ENCODE measurements at regions not wholly inside any gene's neighbourhood (a gene's known extent, or its start where the extent isn't known, plus 50 kb on each side); places are given as distances from the start of the nearest gene placed in this dataset.
"Not testable (repeated sequence)": the region's sequence is repeated elsewhere in the genome, so short reads cannot be mapped to it uniquely, and the experiment has no call there.

DNA sequence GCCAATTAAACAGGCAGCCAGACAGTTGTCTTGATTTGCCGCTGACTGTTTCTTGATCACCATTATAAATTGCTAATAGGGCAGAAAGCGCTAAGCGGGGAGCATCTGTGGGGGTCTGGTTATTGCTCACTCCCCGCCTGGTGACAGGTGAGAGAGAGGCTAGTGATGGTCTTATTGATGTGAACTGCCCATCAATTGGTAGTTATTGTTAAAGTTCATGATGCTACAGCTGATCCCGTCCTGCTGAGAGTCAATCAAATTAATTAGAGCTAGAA is 148.5 kb downstream of the LNPK start:
- Histone ChIP-seq H3K9me3 (ENCODE audit: control insufficient read depth, low read length) (no peaks in the 10 kb centered on the region), H3K4me3 (ENCODE audit: insufficient read depth, low read depth, low read length, poor library complexity, severe bottlenecking) (no peak overlapping the region), H3K36me3 (ENCODE audit: control insufficient read depth, insufficient read depth, low read length) (no peaks in the 10 kb centered on the region), H3K4me1 (ENCODE audit: control insufficient read depth, insufficient read depth, low read length, poor library complexity, severe bottlenecking) (no peaks in the 10 kb centered on the region), H3K27ac (ENCODE audit: insufficient read depth, low read length, poor library complexity, severe bottlenecking) (no peak overlapping the region), H3K27me3 (replicated peaks; ENCODE audit: control insufficient read depth, insufficient read depth, low read length, poor library complexity, severe bottlenecking) (no peaks in the 10 kb centered on the region)
- DNase-seq = no peak

DNA sequence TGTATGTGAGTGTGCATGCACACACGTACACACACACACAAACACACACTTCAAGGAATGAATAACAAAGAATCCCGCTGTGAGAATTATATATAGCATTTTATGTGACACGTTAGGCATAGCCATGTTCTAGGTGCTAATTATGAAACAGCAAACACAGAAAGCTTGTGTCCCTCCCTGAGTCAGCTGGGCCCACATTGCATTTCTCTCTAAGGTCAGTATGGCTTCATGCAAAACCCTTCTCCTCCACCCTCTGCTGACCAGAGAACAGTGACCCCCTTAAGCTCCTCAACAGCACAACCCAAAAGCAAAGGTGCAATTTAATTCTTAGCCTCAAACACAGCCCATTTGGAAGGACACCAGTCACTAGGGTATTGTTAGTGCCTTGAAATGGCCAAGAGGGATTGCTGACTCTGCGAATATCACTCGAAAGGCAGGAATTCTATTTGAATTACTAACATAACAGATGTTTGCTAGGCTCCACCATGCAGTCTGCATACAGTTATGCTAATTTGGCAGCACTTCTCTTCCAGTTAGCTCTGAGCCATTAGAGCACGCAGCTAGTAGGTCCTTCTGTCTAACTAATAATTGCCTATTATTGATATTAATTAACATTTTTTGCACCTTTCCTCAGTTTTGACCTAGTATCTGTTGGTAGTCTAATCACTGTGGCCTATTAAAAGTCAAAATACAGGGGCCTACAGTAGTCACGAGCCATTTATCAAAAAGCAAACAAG is 149.0 kb downstream of the LNPK start:
- H3K27ac ChIP-seq (ENCODE audit: insufficient read depth, low read length, poor library complexity, severe bottlenecking) = no peak overlapping the region

DNA sequence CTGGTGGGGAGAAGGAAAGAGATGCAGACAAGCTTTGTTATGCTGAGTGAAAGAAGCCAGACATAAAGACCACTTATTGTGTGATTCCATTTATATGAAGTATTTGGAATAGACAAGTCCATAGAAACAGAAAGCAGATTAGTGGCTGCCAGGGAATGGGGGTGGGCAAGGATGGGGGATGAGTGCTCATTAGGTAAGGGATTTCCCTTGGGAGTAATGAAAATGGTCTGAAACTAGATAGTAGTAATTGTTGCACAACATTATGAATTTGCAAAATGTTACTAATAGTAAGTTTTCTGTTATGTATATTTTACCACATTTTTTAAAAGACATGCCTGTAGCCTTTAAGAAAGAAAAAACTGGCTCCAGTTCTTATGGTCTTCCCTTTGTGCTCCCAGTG is 154.9 kb downstream of the LNPK start:
- Histone ChIP-seq H3K36me3 (ENCODE audit: control insufficient read depth, insufficient read depth, low read length) (no peaks in the 10 kb centered on the region), H3K27ac (ENCODE audit: insufficient read depth, low read length, poor library complexity, severe bottlenecking) (no peak overlapping the region), H3K4me1 (ENCODE audit: control insufficient read depth, insufficient read depth, low read length, poor library complexity, severe bottlenecking) (no peaks in the 10 kb centered on the region), H3K27me3 (replicated peaks; ENCODE audit: control insufficient read depth, insufficient read depth, low read length, poor library complexity, severe bottlenecking) (no peaks in the 10 kb centered on the region), H3K9me3 (ENCODE audit: control insufficient read depth, low read length) (no peaks in the 10 kb centered on the region), H3K4me3 (ENCODE audit: insufficient read depth, low read depth, low read length, poor library complexity, severe bottlenecking) (no peak overlapping the region)
- DNase-seq = no peak

More for the DNA sequence above, 149.0 kb downstream of the LNPK start:
- Histone ChIP-seq H3K27me3 (replicated peaks; ENCODE audit: control insufficient read depth, insufficient read depth, low read length, poor library complexity, severe bottlenecking) (no peaks in the 10 kb centered on the region), H3K36me3 (ENCODE audit: control insufficient read depth, insufficient read depth, low read length) (no peaks in the 10 kb centered on the region), H3K4me1 (ENCODE audit: control insufficient read depth, insufficient read depth, low read length, poor library complexity, severe bottlenecking) (no peaks in the 10 kb centered on the region), H3K9me3 (ENCODE audit: control insufficient read depth, low read length) (no peaks in the 10 kb centered on the region), H3K4me3 (ENCODE audit: insufficient read depth, low read depth, low read length, poor library complexity, severe bottlenecking) (no peak overlapping the region)
- no peak for DNase-seq

DNA sequence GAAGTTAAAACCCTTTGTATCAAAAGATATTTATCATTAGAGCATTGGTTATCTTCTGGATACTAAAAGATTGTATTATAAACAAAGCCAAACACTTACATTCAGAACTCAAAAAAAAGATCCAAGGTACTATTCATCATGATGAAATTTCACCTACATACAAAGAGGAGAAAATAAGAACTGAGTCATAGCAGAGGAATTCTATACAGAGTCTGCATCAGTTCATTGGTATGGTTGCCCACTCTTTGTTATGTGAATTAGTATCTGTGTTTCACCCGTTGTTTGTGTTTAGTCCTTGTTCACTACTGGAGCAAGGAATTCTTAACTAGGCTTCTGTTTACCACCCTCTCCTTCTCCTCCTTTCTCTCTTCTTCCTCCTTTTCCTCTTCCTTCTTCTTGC is 157.9 kb downstream of the LNPK start:
- Histone ChIP-seq H3K4me1 (ENCODE audit: control insufficient read depth, insufficient read depth, low read length, poor library complexity, severe bottlenecking) (no peaks in the 10 kb centered on the region), H3K4me3 (ENCODE audit: insufficient read depth, low read depth, low read length, poor library complexity, severe bottlenecking) (no peak overlapping the region), H3K27ac (ENCODE audit: insufficient read depth, low read length, poor library complexity, severe bottlenecking) (no peak overlapping the region), H3K36me3 (ENCODE audit: control insufficient read depth, insufficient read depth, low read length) (no peaks in the 10 kb centered on the region), H3K9me3 (ENCODE audit: control insufficient read depth, low read length) (no peaks in the 10 kb centered on the region), H3K27me3 (replicated peaks; ENCODE audit: control insufficient read depth, insufficient read depth, low read length, poor library complexity, severe bottlenecking) (no peaks in the 10 kb centered on the region)
- DNase-seq = no peak

DNA sequence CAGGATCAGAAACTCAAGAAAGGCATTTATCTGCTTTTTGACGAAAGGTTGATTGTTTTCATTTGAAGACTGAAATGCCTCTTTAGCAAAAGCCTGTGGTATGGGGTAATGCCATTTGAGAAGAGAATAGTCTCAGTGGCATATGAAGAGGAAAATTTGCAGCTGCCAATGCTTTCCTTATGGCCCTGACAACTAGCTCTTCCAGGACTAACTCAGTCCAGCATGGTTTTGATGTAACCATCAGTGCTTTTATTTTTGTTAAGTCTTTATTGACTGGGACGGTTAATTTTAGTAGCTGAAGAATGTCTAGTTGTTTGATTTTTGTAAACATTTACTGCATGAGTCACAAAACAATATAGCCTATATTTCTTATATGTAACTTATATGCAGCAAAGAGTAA is 158.4 kb downstream of the LNPK start:
- H3K36me3 ChIP-seq (ENCODE audit: control insufficient read depth, insufficient read depth, low read length) = no peaks in the 10 kb centered on the region
- DNase-seq = no peak
- no peak overlapping the region for H3K27ac ChIP-seq (ENCODE audit: insufficient read depth, low read length, poor library complexity, severe bottlenecking)
- no peaks in the 10 kb centered on the region for H3K27me3 ChIP-seq (replicated peaks; ENCODE audit: control insufficient read depth, insufficient read depth, low read length, poor library complexity, severe bottlenecking)
- no peaks in the 10 kb centered on the region for H3K4me1 ChIP-seq (ENCODE audit: control insufficient read depth, insufficient read depth, low read length, poor library complexity, severe bottlenecking)
- H3K4me3 ChIP-seq (ENCODE audit: insufficient read depth, low read depth, low read length, poor library complexity, severe bottlenecking) = no peak overlapping the region
- H3K9me3 ChIP-seq (ENCODE audit: control insufficient read depth, low read length) = no peaks in the 10 kb centered on the region

DNA sequence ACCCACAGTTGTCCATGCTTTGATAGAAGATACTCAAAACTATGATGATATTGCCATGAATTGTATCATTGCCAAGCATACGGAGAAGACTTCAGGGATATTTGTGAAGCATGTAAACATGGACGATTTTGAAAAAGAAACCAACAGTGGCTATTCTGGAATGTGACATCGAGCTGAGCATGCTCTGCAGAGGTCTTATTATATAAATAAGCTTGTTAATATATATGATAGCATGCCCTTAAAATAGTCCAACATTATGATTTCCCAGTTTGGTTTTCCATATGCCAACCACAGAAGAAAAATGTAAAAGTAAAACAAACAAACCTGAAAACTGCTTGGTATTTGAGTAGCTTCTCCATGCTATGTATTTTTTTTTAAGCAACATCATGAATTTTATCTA is 159.1 kb downstream of the LNPK start:
- H3K4me3 ChIP-seq (ENCODE audit: insufficient read depth, low read depth, low read length, poor library complexity, severe bottlenecking) = no peak overlapping the region
- no peak for DNase-seq
- no peaks in the 10 kb centered on the region for H3K4me1 ChIP-seq (ENCODE audit: control insufficient read depth, insufficient read depth, low read length, poor library complexity, severe bottlenecking)
- H3K9me3 ChIP-seq (ENCODE audit: control insufficient read depth, low read length) = no peaks in the 10 kb centered on the region
- H3K27ac ChIP-seq (ENCODE audit: insufficient read depth, low read length, poor library complexity, severe bottlenecking) = no peak overlapping the region
- no peaks in the 10 kb centered on the region for H3K27me3 ChIP-seq (replicated peaks; ENCODE audit: control insufficient read depth, insufficient read depth, low read length, poor library complexity, severe bottlenecking)
- no peaks in the 10 kb centered on the region for H3K36me3 ChIP-seq (ENCODE audit: control insufficient read depth, insufficient read depth, low read length)

DNA sequence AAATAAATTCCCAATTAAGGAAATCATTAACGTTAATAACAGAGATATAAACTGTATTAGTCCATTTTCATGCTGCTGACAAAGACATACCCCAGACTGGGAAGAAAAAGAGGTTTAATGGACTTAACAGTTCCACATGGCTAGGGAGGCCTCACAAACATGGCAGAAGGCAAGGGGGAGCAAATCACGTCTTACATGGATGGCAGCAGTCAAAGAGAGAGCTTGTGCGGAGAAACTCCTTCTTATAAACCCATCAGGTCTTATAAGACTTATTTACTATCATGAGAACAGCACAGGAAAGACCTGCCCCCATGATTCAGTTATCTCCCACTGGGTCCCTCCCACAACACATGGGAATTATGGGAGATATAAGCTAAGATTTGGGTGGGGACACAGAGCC is 161.3 kb downstream of the LNPK start:
- H3K27ac ChIP-seq (ENCODE audit: insufficient read depth, low read length, poor library complexity, severe bottlenecking); H3K4me3 ChIP-seq (ENCODE audit: insufficient read depth, low read depth, low read length, poor library complexity, severe bottlenecking); H3K27me3 ChIP-seq (replicated peaks; ENCODE audit: control insufficient read depth, insufficient read depth, low read length, poor library complexity, severe bottlenecking); H3K9me3 ChIP-seq (ENCODE audit: control insufficient read depth, low read length); H3K4me1 ChIP-seq (ENCODE audit: control insufficient read depth, insufficient read depth, low read length, poor library complexity, severe bottlenecking); DNase-seq; H3K36me3 ChIP-seq (ENCODE audit: control insufficient read depth, insufficient read depth, low read length): not testable (repeated sequence)

DNA sequence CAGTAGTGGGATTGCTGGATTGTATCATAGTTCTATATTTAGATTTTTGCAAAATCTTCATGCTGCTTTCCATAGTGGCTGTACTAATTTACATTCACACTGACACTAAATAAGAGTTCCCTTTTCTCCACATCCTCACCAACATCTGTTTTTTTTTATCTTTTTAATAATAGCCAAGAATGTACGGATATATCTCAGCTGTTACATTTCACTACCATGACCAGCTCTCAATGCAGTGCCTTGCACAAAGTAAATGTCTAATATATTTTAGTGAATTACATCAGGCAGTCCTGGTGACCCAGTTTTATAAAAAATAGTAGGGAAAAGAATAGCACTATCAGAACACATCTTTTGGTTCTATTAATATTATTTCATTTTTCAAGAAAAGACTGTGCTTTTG is 161.8 kb downstream of the LNPK start:
- Histone ChIP-seq H3K36me3 (ENCODE audit: control insufficient read depth, insufficient read depth, low read length) (no peaks in the 10 kb centered on the region), H3K27ac (ENCODE audit: insufficient read depth, low read length, poor library complexity, severe bottlenecking) (no peak overlapping the region), H3K4me3 (ENCODE audit: insufficient read depth, low read depth, low read length, poor library complexity, severe bottlenecking) (no peak overlapping the region), H3K27me3 (replicated peaks; ENCODE audit: control insufficient read depth, insufficient read depth, low read length, poor library complexity, severe bottlenecking) (no peaks in the 10 kb centered on the region), H3K4me1 (ENCODE audit: control insufficient read depth, insufficient read depth, low read length, poor library complexity, severe bottlenecking) (no peaks in the 10 kb centered on the region), H3K9me3 (ENCODE audit: control insufficient read depth, low read length) (no peaks in the 10 kb centered on the region)
- no peak for DNase-seq

DNA sequence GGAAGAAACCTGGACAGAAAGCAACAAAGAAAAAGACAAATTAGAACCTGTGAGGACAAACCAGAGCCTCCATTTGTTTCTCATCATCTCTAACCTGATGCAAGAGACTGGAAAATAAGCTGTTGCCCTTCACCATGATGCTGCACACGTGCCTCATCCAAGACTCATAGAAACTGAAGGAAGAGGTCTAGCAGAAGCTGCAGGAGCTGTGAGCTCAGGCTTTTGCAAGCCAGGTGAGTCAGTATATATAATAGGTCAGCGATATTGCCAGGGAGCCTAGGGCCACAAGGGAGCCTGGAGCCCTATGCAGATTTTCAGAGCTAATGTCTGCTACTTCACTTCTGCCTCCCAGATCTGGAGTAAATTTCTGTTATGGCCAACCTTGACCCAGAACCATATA is 163.1 kb downstream of the LNPK start:
- H3K27ac ChIP-seq (ENCODE audit: insufficient read depth, low read length, poor library complexity, severe bottlenecking) = no peak overlapping the region
- no peak for DNase-seq
- H3K36me3 ChIP-seq (ENCODE audit: control insufficient read depth, insufficient read depth, low read length) = no peaks in the 10 kb centered on the region
- no peak overlapping the region for H3K4me3 ChIP-seq (ENCODE audit: insufficient read depth, low read depth, low read length, poor library complexity, severe bottlenecking)
- no peaks in the 10 kb centered on the region for H3K27me3 ChIP-seq (replicated peaks; ENCODE audit: control insufficient read depth, insufficient read depth, low read length, poor library complexity, severe bottlenecking)
- H3K9me3 ChIP-seq (ENCODE audit: control insufficient read depth, low read length) = no peaks in the 10 kb centered on the region
- no peaks in the 10 kb centered on the region for H3K4me1 ChIP-seq (ENCODE audit: control insufficient read depth, insufficient read depth, low read length, poor library complexity, severe bottlenecking)

DNA sequence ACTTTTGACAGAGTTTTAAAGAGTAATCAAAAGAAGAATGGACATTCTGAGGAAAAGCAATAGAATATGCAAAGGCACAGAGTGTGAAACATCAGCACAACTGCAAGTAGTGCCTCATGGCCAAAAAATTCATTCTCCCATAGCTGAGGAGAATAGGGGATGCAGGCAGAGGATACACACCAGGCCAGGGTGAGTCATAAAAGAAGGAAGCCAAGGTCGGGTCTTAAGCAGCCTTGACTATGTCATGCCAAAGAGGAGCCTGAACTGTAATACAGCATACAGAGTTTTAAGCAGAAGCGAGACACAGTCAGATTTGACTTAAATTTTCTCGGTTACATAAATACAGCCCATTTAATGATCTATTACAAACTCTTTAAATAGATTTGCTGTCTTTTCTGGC is 165.0 kb downstream of the LNPK start:
- no peak overlapping the region for H3K4me3 ChIP-seq (ENCODE audit: insufficient read depth, low read depth, low read length, poor library complexity, severe bottlenecking)
- DNase-seq = no peak

DNA sequence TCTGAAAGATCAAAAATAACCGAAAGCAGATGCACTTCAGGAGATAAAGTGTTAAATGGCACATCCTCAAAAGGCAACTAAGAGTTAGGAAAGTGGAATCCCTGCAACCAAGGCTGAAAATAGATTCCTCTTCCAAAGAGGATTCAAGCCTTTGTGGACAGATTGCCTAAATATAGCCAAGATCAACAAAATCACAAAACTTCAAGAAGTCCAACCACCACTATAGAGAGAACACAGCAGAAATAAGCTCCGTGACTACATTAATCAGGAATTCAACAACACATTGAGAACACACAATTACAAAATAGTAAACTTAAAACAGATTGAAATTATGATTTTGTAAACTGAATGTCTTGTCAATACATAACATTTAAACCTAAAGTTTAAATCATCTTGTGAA is 165.7 kb downstream of the LNPK start:
- no peak for DNase-seq
- Histone ChIP-seq H3K4me3 (ENCODE audit: insufficient read depth, low read depth, low read length, poor library complexity, severe bottlenecking) (no peak overlapping the region), H3K36me3 (ENCODE audit: control insufficient read depth, insufficient read depth, low read length) (no peaks in the 10 kb centered on the region), H3K9me3 (ENCODE audit: control insufficient read depth, low read length) (no peaks in the 10 kb centered on the region), H3K27ac (ENCODE audit: insufficient read depth, low read length, poor library complexity, severe bottlenecking) (no peak overlapping the region), H3K4me1 (ENCODE audit: control insufficient read depth, insufficient read depth, low read length, poor library complexity, severe bottlenecking) (no peaks in the 10 kb centered on the region), H3K27me3 (replicated peaks; ENCODE audit: control insufficient read depth, insufficient read depth, low read length, poor library complexity, severe bottlenecking) (no peaks in the 10 kb centered on the region)

More for the DNA sequence above, 165.0 kb downstream of the LNPK start:
- Histone ChIP-seq H3K9me3 (ENCODE audit: control insufficient read depth, low read length) (no peaks in the 10 kb centered on the region), H3K27ac (ENCODE audit: insufficient read depth, low read length, poor library complexity, severe bottlenecking) (no peak overlapping the region), H3K36me3 (ENCODE audit: control insufficient read depth, insufficient read depth, low read length) (no peaks in the 10 kb centered on the region), H3K4me1 (ENCODE audit: control insufficient read depth, insufficient read depth, low read length, poor library complexity, severe bottlenecking) (no peaks in the 10 kb centered on the region), H3K27me3 (replicated peaks; ENCODE audit: control insufficient read depth, insufficient read depth, low read length, poor library complexity, severe bottlenecking) (no peaks in the 10 kb centered on the region)
